Esophagus squamous epithelium (tissue), 4 donors: ENCODE measurements at regions not wholly inside any gene's neighbourhood (a gene's known extent, or its start where the extent isn't known, plus 50 kb on each side); places are given as distances from the start of the nearest gene placed in this dataset.

Experiments
- CTCF ChIP-seq, 6 experiments: fragments of 450-650 bp in 4 of 6; fragments of 200-600 bp in 2 of 6; sonication (generic) in 2 of 6; IDR thresholded peaks; one replicate each; pipeline ENCODE4 v1.5.1; 2016 to 2019; ENCODE audit warnings: antibody characterized with exemption in 6 of 6, mild to moderate bottlenecking in 4 of 6, moderate library complexity in 4 of 6
- POLR2A ChIP-seq, 4 donors: fragments of 450-650 bp; IDR thresholded peaks; one replicate each; pipeline ENCODE4 v1.6.1; 2017; ENCODE audit warnings: antibody characterized with exemption in 4 of 4, mild to moderate bottlenecking in 4 of 4, moderate library complexity in 3 of 4

- TF ChIP-seq POLR2A (IDR thresholded peaks at IDR 0.05) (no peak), CTCF (IDR thresholded peaks at IDR 0.05) (no peak)
Observed at GRCh38 chr2:143877056-143877455, 642.9 kb downstream of the ZEB2 start.
